Keratinocyte (primary cell): ENCODE measurements at regions not wholly inside any gene's neighbourhood (a gene's known extent, or its start where the extent isn't known, plus 50 kb on each side); places are given as distances from the start of the nearest gene placed in this dataset.

Source experiments
- CTCF ChIP-seq, 3 experiments: IDR thresholded peaks in 1 of 3; conservative IDR thresholded peaks in 1 of 3; optimal IDR thresholded peaks in 1 of 3; 2 replicates in 2 of 3; 3 replicates in 1 of 3; pipeline versions ENCODE3 to v1.5.1; 2011; ENCODE audit warnings: low read length in 3 of 3, mild to moderate bottlenecking in 3 of 3, moderate library complexity in 2 of 3, control low read depth in 1 of 3, inconsistent platforms in 1 of 3; ENCODE audit not compliant: insufficient read depth in 2 of 3; ENCODE audit errors: extremely low read depth in 1 of 3
- EZH2 ChIP-seq: IDR thresholded peaks from one replicate; pipeline ENCODE4 v1.6.1; 2012; ENCODE audit warnings: inconsistent platforms, mild to moderate bottlenecking, low read length, moderate library complexity

DNA sequence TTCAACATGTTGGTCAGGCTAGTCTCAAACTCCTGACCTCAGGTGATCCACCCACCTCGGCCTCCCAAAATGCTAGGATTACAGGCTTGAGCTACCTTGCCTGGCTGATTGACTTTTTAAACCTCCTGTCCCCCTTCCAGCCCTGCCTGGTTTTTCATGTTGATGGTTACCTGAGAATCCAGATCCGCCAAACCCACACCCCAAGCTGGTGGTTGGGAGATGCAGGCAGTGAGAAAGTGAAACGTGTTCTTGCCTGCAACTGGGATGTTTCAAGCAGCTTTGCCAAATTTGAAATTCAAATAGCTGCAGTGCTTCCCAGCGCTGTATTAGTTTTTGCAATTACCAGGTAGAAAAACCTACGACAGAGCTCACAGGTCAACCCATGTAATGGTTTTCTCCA lies 238.3 kb upstream of the PWP1 start:
- TF ChIP-seq CTCF (optimal IDR thresholded peaks at IDR 0.05 in 1 of 3, IDR thresholded peaks at IDR 0.05 in 1 of 3, conservative IDR thresholded peaks at IDR 0.05 in 1 of 3; ENCODE audit: extremely low read depth in 1 of 3, insufficient read depth in 2 of 3, low read length in 3 of 3), result no peak
- TF ChIP-seq EZH2, result no peak
